HG02973 (cell line): ENCODE measurements at regions not wholly inside any gene's neighbourhood (a gene's known extent, or its start where the extent isn't known, plus 50 kb on each side); places are given as distances from the start of the nearest gene placed in this dataset.
"Not testable (repeated sequence)": the region's sequence is repeated elsewhere in the genome, so short reads cannot be mapped to it uniquely, and the experiment has no call there.

Source experiments
- ATAC-seq: cut with Tn5 transposase; IDR thresholded peaks from one replicate; pipeline ENCODE4 v1.9.1; 2021; ENCODE audit warnings: moderate library complexity; ENCODE audit not compliant: unreplicated experiment

GRCh38 chr10:125252937-125253336 lies 92.6 kb upstream of the CTBP2 start:
- ATAC-seq = no peak

- ATAC-seq = not testable (repeated sequence)
These were observed 90.5 kb upstream of the CTBP2 start for GRCh38 chr10:125250834-125251233.

GRCh38 chr10:125249948-125250347 lies 89.6 kb upstream of the CTBP2 start:
- no peak for ATAC-seq

GRCh38 chr10:125248489-125248888 lies 88.1 kb upstream of the CTBP2 start:
- ATAC-seq = no peak

- no peak for ATAC-seq
These were observed 87.2 kb upstream of the CTBP2 start for GRCh38 chr10:125247576-125247975.

- ATAC-seq = no peak
These were observed 83.3 kb upstream of the CTBP2 start for GRCh38 chr10:125243532-125244253.

- no peak for ATAC-seq
These were observed 78.3 kb upstream of the CTBP2 start for GRCh38 chr10:125238682-125239081.

GRCh38 chr10:125236091-125236490 lies 75.7 kb upstream of the CTBP2 start:
- no peak for ATAC-seq

GRCh38 chr10:125235093-125236069 lies 75.0 kb upstream of the CTBP2 start:
- ATAC-seq = no peak

GRCh38 chr10:125234576-125234975 lies 74.2 kb upstream of the CTBP2 start:
- ATAC-seq = not testable (repeated sequence)

- ATAC-seq = no peak
These were observed 73.4 kb upstream of the CTBP2 start for GRCh38 chr10:125233726-125234125.

- no peak for ATAC-seq
These were observed 72.5 kb upstream of the CTBP2 start for GRCh38 chr10:125232841-125233240.

GRCh38 chr10:125231813-125232475 lies 71.6 kb upstream of the CTBP2 start:
- no peak for ATAC-seq

GRCh38 chr10:125231116-125231812 lies 70.9 kb upstream of the CTBP2 start:
- ATAC-seq = no peak

- ATAC-seq = no peak
These were observed 69.9 kb upstream of the CTBP2 start for GRCh38 chr10:125230251-125230650.

- ATAC-seq = not testable (repeated sequence)
These were observed 68.0 kb upstream of the CTBP2 start for GRCh38 chr10:125228245-125228940.

GRCh38 chr10:125227546-125227945 lies 67.2 kb upstream of the CTBP2 start:
- ATAC-seq = no peak

GRCh38 chr10:125226823-125227222 lies 66.5 kb upstream of the CTBP2 start:
- ATAC-seq = no peak

GRCh38 chr10:125226005-125226404 lies 65.6 kb upstream of the CTBP2 start:
- no peak for ATAC-seq

GRCh38 chr10:125225051-125225450 lies 64.7 kb upstream of the CTBP2 start:
- no peak for ATAC-seq
